ENCODE measurements at regions not wholly inside any gene's neighbourhood (a gene's known extent, or its start where the extent isn't known, plus 50 kb on each side); places are given as distances from the start of the nearest gene placed in this dataset.

DNA sequence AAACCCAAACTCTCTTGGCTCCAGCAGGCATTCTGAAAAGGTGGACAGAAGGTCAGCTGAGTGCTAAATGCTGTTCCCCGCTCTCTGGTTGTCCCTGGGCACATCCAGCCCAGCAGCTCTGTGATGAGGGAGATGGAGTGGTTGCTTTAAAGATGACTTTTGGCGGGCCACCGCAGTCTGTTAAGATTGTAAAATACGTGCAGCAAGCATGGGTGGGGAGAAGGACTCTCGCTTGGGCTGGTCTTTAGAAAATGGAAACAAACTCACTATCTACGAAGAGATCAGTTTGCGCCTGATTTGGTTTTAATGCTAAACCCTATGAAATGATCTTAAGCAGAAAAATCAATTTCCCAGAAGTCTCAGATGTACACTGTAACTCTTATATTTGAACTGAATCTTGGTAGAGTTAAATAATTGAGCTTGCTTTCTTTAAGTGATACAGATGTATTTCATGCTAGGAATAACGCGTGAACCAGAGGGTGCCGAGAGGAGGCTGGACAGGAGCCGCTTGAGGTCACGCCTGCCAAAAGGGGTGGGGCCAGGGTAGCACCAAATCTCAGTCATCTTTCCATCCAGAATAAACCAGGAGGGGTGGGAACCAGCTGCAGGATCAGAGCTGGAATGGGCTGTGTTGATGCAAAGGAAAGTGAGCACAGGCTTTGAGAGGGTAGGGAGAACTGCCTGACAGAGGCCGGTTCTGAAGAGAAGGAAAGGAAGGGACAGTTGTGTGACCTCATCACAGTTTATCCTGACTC, 170.2 kb upstream of the MKI67 start:
- no peak for TF ChIP-seq POLR2AphosphoS5 (IDR thresholded peaks at IDR 0.05; ENCODE audit: low read depth, low read length)
- no peak for TF ChIP-seq POLR2A (IDR thresholded peaks at IDR 0.05; ENCODE audit: low read depth, low read length)

All from GM12891 (cell line).